PC-9 (cell line): ENCODE measurements at regions not wholly inside any gene's neighbourhood (a gene's known extent, or its start where the extent isn't known, plus 50 kb on each side); places are given as distances from the start of the nearest gene placed in this dataset.

ENCODE experiments used
- BruUV-seq: library from RNA; stranded (reverse); fragments of 400-500 nt; replicated peaks from 2 replicates; lab custom pipeline; 2021; lab: Mats Ljungman, UMichigan
- CTCF ChIA-PET: fragments of 300-600 bp; sonication (Branson Sonifier 250); formaldehyde crosslinking; loops from one replicate; lab custom pipeline; 2022; ENCODE audit warnings: antibody characterized with exemption; lab: Charles Lee
- POLR2A ChIA-PET: fragments of 300-600 bp; sonication (Branson Sonifier 250); formaldehyde crosslinking; loops from one replicate; lab custom pipeline; 2022; ENCODE audit warnings: antibody characterized with exemption; ENCODE audit not compliant: unreplicated experiment; lab: Charles Lee
- DNase-seq, 2 experiments: peaks; one replicate each; pipeline versions ENCODE4 v3.0.0 to v3.0.0-alpha.2; 2015 to 2022; ENCODE audit warnings: mixed read lengths in 1 of 2
- H2AFZ ChIP-seq: fragments of 200-600 bp; sonication (generic); 2 replicates; pipeline ENCODE4 v1.8.1; 2017; ENCODE audit warnings: antibody characterized with exemption
- H3F3A ChIP-seq: fragments of 200-600 bp; sonication (generic); 2 replicates; pipeline ENCODE4 v1.8.1; 2017; ENCODE audit warnings: antibody characterized with exemption, mild to moderate bottlenecking, low read depth; ENCODE audit not compliant: insufficient read depth
- H3K27ac ChIP-seq: fragments of 200-600 bp; sonication (generic); 2 replicates; pipeline ENCODE4 v1.6.1; 2016; ENCODE audit warnings: mixed run types
- H3K27me3 ChIP-seq: fragments of 200-600 bp; sonication (generic); 2 replicates; pipeline ENCODE4 v1.6.1; 2016; ENCODE audit warnings: low read depth, mixed run types; ENCODE audit not compliant: insufficient read depth
- H3K36me3 ChIP-seq: fragments of 200-600 bp; sonication (generic); 2 replicates; pipeline ENCODE4 v1.6.1; 2016; ENCODE audit warnings: low read depth, mixed run types
- H3K4me1 ChIP-seq: fragments of 200-600 bp; sonication (generic); replicated peaks from 2 replicates; pipeline ENCODE4 v1.6.1; 2016; ENCODE audit warnings: mixed run types; ENCODE audit not compliant: insufficient read depth
- H3K4me2 ChIP-seq: fragments of 200-600 bp; sonication (generic); 2 replicates; pipeline ENCODE4 v1.6.1; 2017; ENCODE audit warnings: mixed run types
- H3K4me3 ChIP-seq: fragments of 200-600 bp; sonication (generic); 2 replicates; pipeline ENCODE4 v1.6.1; 2016; ENCODE audit warnings: mixed run types
- H3K79me2 ChIP-seq: fragments of 200-600 bp; sonication (generic); 2 replicates; pipeline ENCODE4 v1.6.1; 2017; ENCODE audit warnings: low read depth, mixed run types
- H3K9me2 ChIP-seq: fragments of 200-600 bp; sonication (generic); 2 replicates; pipeline ENCODE4 v1.8.1; 2017; ENCODE audit warnings: mild to moderate bottlenecking; ENCODE audit not compliant: insufficient read depth
- H3K9me3 ChIP-seq: fragments of 200-600 bp; sonication (generic); 2 replicates; pipeline ENCODE4 v1.8.1; 2016; ENCODE audit warnings: low read depth; ENCODE audit not compliant: insufficient read depth
- H4K20me1 ChIP-seq: fragments of 200-600 bp; sonication (generic); 2 replicates; pipeline ENCODE4 v1.8.1; 2017; ENCODE audit not compliant: insufficient read depth
- EZH2 ChIP-seq: fragments of 200-600 bp; sonication (generic); IDR thresholded peaks from 2 replicates; pipeline ENCODE4 v1.8.0; 2017; ENCODE audit warnings: antibody characterized with exemption, low read depth
- intact Hi-C: fragments of 100-400 bp; cut with micrococcal nuclease; formaldehyde crosslinking; loops from one replicate; pipeline ENCODE4 v1.10.0; 2022; ENCODE audit not compliant: unreplicated experiment
- TF ChIP-seq, protein P1 (sequence below): fragments of 200-600 bp; sonication (generic); conservative IDR thresholded peaks from 2 replicates; pipeline ENCODE4 v1.6.1; 2017; ENCODE audit warnings: mixed run types, antibody characterized with exemption, mild to moderate bottlenecking, moderate library complexity

DNA sequence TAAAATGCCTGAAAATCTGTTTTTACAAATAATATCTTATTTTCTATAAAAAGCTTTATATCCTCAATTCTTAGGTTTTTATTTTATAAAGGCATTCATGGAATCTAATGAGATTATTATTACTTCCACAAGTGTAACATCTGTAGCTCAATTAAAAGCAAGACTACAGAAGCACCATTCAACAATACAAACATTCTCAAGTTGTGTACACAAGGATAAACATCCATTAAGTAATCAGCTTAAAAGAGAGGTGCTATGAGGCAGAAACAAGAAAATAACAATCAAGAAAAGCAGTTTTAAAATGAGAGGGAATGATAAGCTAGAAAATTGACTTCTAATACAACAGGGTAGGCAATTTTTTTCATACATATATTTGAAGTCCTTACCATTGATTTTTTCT is 326.1 kb downstream of the MRPL39 start:
- H3F3A ChIP-seq = no peaks in the 10 kb centered on the region
- no peaks in the 10 kb centered on the region for H3K9me2 ChIP-seq
- TF ChIP-seq EZH2 = no peak
- TF ChIP-seq, protein P1, sequence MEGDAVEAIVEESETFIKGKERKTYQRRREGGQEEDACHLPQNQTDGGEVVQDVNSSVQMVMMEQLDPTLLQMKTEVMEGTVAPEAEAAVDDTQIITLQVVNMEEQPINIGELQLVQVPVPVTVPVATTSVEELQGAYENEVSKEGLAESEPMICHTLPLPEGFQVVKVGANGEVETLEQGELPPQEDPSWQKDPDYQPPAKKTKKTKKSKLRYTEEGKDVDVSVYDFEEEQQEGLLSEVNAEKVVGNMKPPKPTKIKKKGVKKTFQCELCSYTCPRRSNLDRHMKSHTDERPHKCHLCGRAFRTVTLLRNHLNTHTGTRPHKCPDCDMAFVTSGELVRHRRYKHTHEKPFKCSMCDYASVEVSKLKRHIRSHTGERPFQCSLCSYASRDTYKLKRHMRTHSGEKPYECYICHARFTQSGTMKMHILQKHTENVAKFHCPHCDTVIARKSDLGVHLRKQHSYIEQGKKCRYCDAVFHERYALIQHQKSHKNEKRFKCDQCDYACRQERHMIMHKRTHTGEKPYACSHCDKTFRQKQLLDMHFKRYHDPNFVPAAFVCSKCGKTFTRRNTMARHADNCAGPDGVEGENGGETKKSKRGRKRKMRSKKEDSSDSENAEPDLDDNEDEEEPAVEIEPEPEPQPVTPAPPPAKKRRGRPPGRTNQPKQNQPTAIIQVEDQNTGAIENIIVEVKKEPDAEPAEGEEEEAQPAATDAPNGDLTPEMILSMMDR = no peak
- H3K9me3 ChIP-seq = no peaks in the 10 kb centered on the region
- POLR2A ChIA-PET = no interaction called here
- no TSS peak for BruUV-seq
- no peaks in the 10 kb centered on the region for H3K4me1 ChIP-seq
- H2AFZ ChIP-seq = no peak overlapping the region
- no peaks in the 10 kb centered on the region for H3K27me3 ChIP-seq
- H3K4me2 ChIP-seq = no peak overlapping the region
- CTCF ChIA-PET = no interaction called here
- H4K20me1 ChIP-seq = no peaks in the 10 kb centered on the region
- no peaks in the 10 kb centered on the region for H3K36me3 ChIP-seq
- no peaks in the 10 kb centered on the region for H3K79me2 ChIP-seq
- no peak for DNase-seq
- no peak overlapping the region for H3K27ac ChIP-seq
- H3K4me3 ChIP-seq = no peak overlapping the region
- intact Hi-C loops = no loop called here

DNA sequence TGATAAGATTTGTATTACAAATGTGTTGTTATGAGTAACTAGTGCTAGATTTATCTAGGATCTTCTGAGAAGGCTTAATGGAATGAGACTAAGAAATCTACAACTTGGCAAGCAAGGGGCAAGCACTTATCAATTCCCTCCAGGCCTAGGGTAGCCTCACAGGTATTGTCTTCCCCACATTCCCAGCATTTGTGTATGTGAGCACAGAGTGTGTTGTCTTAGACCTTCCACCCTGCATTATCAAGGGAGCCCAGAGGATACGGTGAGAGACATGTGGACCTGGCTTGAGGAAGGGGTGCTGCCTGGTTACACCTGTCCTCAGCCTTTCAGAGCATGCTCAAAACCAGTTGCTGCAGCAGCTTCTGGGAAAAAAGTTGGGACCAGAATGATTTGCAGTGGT is 327.2 kb downstream of the MRPL39 start:
- CTCF ChIA-PET = no interaction called here
- no peak for TF ChIP-seq EZH2
- TF ChIP-seq, protein P1 = no peak
- no TSS peak for BruUV-seq

DNA sequence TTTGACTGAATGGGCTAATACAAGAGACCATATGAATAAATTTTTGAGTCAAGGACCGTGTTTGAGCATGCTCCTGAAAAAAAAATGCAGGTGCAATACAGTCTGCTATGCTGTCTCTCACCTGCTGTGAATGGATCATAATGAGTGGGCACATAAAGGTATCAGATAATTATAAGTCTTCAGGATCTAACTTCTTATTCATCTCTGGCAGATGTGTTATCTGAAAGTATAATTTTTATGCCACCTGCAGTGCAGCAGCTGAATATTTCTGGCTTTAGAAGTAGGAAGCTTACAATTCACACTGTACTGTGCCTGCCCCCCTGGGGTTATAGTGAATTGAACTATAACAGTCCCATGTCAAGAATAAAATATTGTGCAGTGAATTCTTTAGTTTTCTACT is 333.3 kb downstream of the MRPL39 start:
- Histone ChIP-seq H3K36me3 (no peaks in the 10 kb centered on the region), H3K27me3 (no peaks in the 10 kb centered on the region), H3K79me2 (no peaks in the 10 kb centered on the region), H3K4me3 (no peak overlapping the region), H3K27ac (no peak overlapping the region), H3K9me2 (no peaks in the 10 kb centered on the region), H3F3A (no peaks in the 10 kb centered on the region), H2AFZ (no peak overlapping the region), H4K20me1 (no peaks in the 10 kb centered on the region), H3K4me2 (no peak overlapping the region), H3K4me1 (no peaks in the 10 kb centered on the region), H3K9me3 (no peaks in the 10 kb centered on the region)
- intact Hi-C loops = no loop called here
- TF ChIP-seq EZH2 = no peak
- POLR2A ChIA-PET = no interaction called here
- no TSS peak for BruUV-seq
- CTCF ChIA-PET = no interaction called here
- DNase-seq = no peak

More for the DNA sequence above, 327.2 kb downstream of the MRPL39 start:
- H3K9me3 ChIP-seq = no peaks in the 10 kb centered on the region
- H4K20me1 ChIP-seq = no peaks in the 10 kb centered on the region
- POLR2A ChIA-PET = no interaction called here
- no peak overlapping the region for H3K4me2 ChIP-seq
- DNase-seq = no peak
- H3K4me1 ChIP-seq = no peaks in the 10 kb centered on the region
- no peak overlapping the region for H3K4me3 ChIP-seq
- no peaks in the 10 kb centered on the region for H3K27me3 ChIP-seq
- no peaks in the 10 kb centered on the region for H3K79me2 ChIP-seq
- H3K27ac ChIP-seq = no peak overlapping the region
- no peaks in the 10 kb centered on the region for H3K36me3 ChIP-seq
- no peaks in the 10 kb centered on the region for H3F3A ChIP-seq
- no peak overlapping the region for H2AFZ ChIP-seq
- H3K9me2 ChIP-seq = no peaks in the 10 kb centered on the region
- intact Hi-C loops = no loop called here

DNA sequence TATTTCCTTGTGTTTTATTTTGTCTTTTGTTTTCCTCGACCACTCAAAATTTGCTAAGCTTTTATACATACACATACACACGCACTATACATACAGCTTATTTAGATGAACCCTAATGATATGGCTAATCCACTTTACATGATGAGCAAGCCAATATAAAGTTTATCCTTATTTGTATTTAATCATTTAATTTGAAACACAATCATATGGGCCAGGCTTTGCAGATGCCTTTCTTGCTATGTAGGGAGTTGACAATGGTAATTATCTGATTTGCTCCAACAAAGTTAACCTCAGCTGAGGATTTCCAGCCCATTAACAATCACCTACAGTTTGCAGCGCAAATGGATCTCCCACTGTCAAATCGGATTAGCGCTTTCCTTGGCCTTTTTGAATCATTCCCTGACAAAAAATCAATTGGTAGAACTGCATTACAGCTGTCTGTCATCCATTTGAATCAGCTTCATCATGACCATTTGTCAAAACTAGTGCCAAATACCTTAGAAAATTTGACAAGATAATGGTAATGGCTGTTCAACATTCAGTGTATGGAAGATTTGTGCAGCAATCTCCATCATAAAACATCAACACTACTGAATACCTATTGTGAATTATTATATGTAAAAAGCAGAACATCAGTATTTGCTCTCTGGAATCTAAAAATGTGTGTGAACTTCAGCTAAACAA is 352.6 kb downstream of the MRPL39 start:
- Histone ChIP-seq H3K27me3 (no peaks in the 10 kb centered on the region), H4K20me1 (no peaks in the 10 kb centered on the region), H3K9me2 (no peaks in the 10 kb centered on the region), H2AFZ (no peak overlapping the region), H3K79me2 (no peaks in the 10 kb centered on the region), H3K4me2 (no peak overlapping the region), H3K4me1 (no peaks in the 10 kb centered on the region), H3K36me3 (no peaks in the 10 kb centered on the region), H3K27ac (no peak overlapping the region), H3K4me3 (no peak overlapping the region), H3K9me3 (no peaks in the 10 kb centered on the region), H3F3A (no peaks in the 10 kb centered on the region)
- intact Hi-C loops = no loop called here
- ChIA-PET CTCF (no interaction called here), POLR2A (no interaction called here)
- TF ChIP-seq, protein P1 = no peak
- TF ChIP-seq EZH2 = no peak
- no peak for DNase-seq
- no TSS peak for BruUV-seq
